ENCODE measurements at regions not wholly inside any gene's neighbourhood (a gene's known extent, or its start where the extent isn't known, plus 50 kb on each side); places are given as distances from the start of the nearest gene placed in this dataset.

DNA sequence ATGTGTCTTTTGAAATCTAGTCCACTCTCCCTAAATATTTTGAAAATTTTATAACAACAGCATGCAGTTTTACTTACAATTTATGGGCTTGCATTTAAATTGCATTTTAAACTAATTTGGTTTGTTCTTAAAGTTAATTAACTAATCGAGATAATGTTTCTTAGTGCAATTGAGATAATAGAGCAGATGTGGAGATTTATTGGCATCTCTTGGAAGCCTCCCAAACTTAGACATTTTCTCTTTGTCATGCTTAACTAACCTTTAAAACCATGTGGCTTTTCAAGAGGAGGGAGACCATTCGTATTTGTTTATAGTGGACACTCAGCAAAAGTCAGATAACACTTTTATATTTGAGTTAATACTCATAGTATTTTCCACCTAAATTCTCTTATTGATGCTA, 887.0 kb upstream of the CELF2 start:
- TF ChIP-seq, protein P1, sequence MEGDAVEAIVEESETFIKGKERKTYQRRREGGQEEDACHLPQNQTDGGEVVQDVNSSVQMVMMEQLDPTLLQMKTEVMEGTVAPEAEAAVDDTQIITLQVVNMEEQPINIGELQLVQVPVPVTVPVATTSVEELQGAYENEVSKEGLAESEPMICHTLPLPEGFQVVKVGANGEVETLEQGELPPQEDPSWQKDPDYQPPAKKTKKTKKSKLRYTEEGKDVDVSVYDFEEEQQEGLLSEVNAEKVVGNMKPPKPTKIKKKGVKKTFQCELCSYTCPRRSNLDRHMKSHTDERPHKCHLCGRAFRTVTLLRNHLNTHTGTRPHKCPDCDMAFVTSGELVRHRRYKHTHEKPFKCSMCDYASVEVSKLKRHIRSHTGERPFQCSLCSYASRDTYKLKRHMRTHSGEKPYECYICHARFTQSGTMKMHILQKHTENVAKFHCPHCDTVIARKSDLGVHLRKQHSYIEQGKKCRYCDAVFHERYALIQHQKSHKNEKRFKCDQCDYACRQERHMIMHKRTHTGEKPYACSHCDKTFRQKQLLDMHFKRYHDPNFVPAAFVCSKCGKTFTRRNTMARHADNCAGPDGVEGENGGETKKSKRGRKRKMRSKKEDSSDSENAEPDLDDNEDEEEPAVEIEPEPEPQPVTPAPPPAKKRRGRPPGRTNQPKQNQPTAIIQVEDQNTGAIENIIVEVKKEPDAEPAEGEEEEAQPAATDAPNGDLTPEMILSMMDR (optimal IDR thresholded peaks at IDR 0.05 in 1 of 3, IDR thresholded peaks at IDR 0.05 in 1 of 3, conservative IDR thresholded peaks at IDR 0.05 in 1 of 3; ENCODE audit: extremely low read depth in 1 of 3, insufficient read depth in 2 of 3, low read length in 3 of 3): no peak
- TF ChIP-seq EZH2 (IDR thresholded peaks at IDR 0.05; ENCODE audit: low read length): no peak
